Stimulated activated CD8-positive, alpha-beta memory T cell treated with anti-CD3 and anti-CD28 coated beads, Interleukin-4, amount 100 ng/mL, for 4 hours (primary cell): ENCODE measurements at regions not wholly inside any gene's neighbourhood (a gene's known extent, or its start where the extent isn't known, plus 50 kb on each side); places are given as distances from the start of the nearest gene placed in this dataset.

Experiments used
- DNase-seq, 2 donors: peaks; one replicate each; pipeline ENCODE4 v3.0.0-alpha.2; 2020; ENCODE audit warnings: low read depth in 2 of 2, low spot score in 1 of 2

DNA sequence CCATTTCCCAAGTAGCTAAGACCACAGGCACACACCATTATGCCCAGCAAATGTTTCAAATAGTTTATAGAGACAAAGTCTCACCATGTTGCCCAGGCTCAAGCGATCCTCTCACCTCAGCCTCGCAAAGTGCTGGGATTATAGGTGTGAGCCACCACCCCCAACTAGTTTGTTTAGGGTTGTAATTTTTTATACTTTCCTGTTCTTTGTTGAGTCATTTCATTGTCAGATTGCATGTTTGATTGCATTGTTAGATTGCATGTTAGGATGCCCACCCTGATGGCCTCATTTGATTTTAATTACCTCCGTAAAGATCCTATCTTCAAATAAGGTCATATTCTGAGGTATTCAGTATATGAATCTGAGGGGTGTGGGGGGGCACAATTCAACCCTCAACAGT lies 73.3 kb upstream of the SASH1 start:
- DNase-seq: no peak

DNA sequence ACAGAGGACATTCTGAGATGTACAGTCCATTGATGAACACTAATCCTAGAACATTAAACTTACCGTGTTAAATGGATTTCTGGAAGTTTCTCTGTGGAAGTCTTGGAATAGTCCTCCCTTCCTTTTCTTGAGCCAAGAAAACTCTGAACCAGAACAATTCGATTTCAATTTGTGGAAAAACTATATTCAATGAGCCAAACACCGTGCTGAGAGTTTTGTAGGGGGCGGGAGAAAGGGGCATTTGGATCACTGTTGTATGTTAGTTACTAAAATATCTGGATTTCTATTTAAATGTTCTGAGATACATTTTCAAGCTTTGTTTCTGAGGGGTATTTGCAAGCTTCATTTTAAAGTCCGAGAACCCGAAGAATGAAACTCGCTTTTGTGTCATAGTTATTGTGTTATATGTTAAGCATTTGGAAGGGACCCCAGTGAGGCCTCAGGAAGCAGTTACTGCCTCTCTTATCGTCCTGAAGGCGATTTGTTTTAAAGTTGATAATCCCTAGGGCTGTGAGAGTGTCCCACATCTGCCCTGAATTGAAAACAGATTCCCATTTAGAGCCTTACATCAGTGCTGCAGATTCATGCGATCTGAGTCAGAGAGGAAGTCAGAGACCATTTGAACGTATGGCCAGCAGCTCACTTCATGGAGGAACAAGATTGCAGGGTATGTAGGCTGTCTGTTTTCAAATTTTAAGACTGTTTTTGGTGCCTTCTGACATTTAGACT lies 70.8 kb upstream of the SASH1 start:
- DNase-seq: no peak

DNA sequence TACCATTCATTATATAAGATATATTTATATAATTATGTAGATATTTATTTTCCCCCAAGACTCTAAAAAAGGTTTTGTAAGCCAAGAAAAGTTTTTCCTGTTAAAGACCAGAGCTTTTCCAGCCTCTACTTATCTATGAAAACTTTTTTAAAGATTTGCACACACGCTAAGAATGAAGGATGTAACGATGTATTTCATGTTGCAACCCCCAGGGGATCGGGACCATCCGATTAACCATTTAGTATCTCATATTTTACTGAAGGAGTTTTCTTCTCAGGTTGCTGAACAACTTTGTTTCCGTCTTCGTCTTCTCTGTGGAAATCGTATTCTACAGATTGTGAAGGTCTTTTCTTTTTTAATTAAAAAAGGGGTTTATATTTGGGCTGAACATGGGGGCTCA lies 70.0 kb upstream of the SASH1 start:
- no peak for DNase-seq

DNA sequence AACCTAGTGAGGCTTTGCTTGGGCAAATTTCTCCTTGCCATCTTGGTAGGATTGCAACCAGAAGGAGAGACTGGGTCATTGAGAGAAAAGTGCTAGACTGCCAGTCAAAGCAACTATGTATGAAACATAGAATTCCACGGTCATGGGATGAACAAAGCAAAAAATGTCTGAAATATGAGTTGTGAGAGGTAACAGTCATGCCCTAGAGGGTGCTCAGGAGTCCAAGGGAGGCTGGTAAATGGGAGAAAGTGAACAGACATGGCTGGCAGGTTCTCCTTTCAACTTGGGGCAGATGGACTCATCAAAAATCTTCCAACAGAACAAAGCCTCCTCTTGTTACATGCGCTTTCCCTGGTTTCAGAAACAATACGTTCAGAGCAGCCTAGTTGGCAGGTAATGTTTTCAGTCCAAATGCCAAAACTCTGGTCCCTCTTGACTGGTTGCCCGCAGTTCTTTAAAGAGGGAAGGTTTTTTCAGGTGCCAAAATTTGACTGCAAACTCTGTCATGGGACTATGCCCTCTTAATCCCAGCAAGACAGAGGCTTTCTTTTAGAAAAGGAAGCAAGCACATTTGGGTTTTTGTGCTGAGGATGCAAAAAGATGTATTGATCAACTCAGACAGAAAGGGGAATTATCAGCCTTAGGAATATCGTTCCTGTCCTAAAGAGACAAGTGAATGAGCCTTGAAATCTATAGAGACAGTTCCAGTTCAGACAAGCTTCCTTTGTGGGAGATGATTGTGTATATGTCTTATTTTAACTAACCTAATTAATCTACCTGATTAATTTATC lies 68.5 kb upstream of the SASH1 start:
- no peak for DNase-seq

DNA sequence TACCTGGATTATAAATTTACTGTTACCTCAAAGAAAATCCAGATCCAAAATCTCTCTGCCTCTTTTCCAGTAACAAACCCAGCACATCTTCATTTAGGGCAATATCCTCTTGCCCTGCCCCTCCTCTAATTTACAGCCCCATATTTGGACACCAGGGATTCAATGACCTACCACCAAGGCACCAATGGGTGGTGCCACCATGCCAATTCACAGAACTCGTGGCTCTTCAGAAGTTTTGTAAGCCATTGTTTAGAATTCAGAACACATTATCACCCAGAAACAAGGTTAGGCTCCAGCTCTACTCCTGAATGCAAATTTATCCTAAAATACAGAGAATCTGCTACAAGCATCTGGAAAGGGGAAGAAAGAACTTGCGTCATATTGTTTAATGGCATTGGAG lies 67.8 kb upstream of the SASH1 start:
- no peak for DNase-seq

DNA sequence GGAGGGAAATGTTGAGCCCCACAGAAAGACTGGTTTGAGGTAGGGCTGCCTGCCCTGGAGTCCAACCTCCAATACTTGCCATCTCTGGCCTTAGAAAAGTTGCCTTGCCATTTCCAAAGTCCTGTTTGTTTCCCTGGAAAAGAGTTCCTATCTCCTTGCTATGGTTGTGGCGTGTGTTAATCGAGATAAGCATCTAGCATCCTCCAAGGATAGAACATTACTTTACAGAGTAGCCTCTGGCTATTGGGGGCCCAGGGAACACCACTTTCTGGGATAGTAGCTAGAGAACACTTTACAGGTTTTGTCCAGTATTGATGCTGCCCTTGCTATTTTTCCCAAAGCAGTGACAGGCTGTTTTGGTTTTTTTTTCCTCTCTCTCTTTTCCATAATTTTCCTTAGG lies 57.4 kb upstream of the SASH1 start:
- no peak for DNase-seq

DNA sequence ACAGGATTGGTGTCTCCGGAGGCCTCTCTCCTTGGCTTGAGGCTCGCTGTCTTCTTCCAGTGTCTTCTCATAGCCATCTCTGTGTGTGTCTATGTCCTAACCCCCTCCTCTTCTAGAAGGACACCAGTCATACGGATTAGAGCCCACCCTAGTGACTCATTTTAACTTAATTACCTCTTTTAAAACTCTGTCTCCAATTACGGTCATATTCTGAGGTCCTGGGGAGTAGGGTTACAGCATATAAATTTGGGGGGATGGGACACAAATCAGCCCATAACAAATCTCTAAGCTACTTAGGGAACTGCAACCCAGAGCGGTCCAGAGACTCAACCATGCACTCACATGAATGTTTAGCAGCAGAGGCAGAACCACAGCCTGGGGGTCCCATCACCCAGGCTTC lies 56.1 kb upstream of the SASH1 start:
- DNase-seq: no peak

DNA sequence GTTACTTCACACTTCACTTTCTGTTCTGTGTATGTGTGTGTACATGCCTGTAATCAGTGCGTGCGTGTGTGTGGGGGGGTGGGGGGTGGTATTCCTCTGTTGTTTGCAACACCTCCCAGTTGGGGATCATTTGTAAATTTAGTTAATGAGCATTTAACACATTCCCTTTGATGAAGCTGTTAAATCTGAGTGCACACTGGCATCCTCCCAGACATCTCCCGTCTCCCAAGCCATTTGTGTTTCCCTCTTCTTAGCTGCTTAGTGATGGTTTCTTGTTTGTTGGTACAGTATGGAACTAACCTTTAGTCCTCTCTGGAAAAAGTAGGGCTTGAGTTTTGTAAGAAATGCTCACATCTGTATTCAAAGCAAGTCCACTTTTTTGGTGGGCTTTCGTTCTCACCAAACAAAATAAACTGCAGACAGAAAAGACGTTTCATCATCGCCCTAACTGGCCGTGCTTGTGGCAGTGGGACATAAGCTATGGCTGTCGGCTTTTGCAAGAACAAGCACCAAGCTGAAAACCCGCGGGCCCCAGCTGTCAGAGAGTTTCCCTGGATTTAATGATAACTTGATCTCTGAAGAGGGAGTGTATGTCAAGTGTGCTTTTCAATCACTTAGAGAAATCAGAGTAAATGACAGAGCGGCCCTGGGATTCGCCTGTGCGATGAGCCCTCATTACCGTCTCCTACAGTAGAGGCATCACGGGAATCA lies 54.9 kb upstream of the SASH1 start:
- DNase-seq: no peak

DNA sequence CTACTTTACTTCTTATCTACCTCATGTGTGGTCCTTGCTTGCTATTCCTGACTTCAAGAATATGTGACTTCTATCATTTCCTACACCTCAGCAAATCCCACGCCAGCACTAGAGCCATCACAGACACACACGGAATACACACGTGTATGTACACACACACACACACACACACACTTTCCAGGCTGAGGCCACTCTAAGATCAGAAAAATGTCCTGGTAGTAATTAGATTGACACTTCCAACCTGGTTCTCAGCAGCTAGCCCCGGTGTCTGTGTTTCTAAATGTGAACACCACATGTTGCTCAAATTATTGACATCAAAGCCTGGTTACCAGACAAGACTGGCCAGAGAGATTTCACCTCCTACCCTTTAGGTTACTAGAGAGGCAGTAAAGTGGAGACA lies 54.1 kb upstream of the SASH1 start:
- no peak for DNase-seq

DNA sequence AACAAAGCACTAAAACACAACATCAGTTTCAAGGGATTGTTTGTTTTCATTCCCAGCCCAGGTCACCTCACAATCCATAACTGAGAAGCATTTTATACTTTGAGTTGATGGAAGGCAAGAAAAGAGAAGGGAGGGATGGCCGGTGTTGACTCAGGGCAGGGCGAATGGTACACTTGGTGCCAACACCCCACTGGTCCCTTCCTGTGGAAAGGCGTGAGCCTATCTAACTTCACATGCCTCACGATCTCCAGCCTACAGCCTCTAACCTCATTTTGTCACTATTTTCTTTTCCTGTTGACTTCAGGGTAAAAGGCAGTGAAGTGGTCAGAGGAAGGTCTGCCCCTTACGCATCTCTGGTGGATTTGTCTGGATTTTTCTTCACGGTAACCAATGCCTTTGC lies 53.5 kb upstream of the SASH1 start:
- DNase-seq: no peak

DNA sequence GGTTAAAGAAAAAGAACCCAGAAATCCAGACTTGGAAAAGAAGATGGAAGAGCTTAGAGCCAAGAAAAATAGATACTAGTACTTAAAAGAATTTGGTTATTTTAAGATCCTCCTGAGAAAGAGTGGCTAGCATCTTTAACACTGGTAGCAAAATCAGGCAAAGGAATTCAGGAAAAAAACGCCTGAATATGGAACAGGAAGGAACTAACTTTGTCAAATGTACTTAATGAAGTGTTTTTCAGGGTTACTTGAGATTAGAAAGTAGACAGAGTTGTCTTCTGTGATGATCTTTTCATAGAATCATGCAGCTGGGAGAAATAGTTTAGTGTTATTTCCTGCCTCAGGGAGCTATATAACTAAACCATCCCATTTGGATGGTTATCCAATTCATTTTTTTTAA lies 50.8 kb upstream of the SASH1 start:
- no peak for DNase-seq
